HFFc6 (cell line): ENCODE measurements at regions not wholly inside any gene's neighbourhood (a gene's known extent, or its start where the extent isn't known, plus 50 kb on each side); places are given as distances from the start of the nearest gene placed in this dataset.

ENCODE experiments used
- DNase-seq: peaks from one replicate; pipeline ENCODE4 v3.0.0-alpha.2; 2018
- H3K27ac Mint-ChIP-seq: 2 replicates; pipeline ENCODE4 v1.8.0; 2020; ENCODE audit warnings: mild to moderate bottlenecking, mixed read lengths
- H3K27me3 Mint-ChIP-seq: 2 replicates; pipeline ENCODE4 v1.8.0; 2021; ENCODE audit warnings: mild to moderate bottlenecking, moderate library complexity, mixed read lengths; ENCODE audit not compliant: insufficient read depth
- H3K36me3 Mint-ChIP-seq: 2 replicates; pipeline ENCODE4 v1.8.0; 2021; ENCODE audit warnings: low read depth, mixed read lengths
- H3K4me1 Mint-ChIP-seq: 2 replicates; pipeline ENCODE4 v1.8.0; 2020; ENCODE audit warnings: low read depth, mixed read lengths
- H3K4me3 Mint-ChIP-seq: 2 replicates; pipeline ENCODE4 v1.8.0; 2020; ENCODE audit warnings: mild to moderate bottlenecking, moderate library complexity, mixed read lengths
- H3K9me3 Mint-ChIP-seq: 2 replicates; pipeline ENCODE4 v1.8.0; 2020; ENCODE audit warnings: mild to moderate bottlenecking, mixed read lengths
- TF ChIP-seq, protein P1 (sequence below): fragments of 200-600 bp; sonication (generic); IDR thresholded peaks from 2 replicates; pipeline ENCODE4 v1.5.0; 2021; ENCODE audit warnings: antibody characterized with exemption, mild to moderate bottlenecking

DNA sequence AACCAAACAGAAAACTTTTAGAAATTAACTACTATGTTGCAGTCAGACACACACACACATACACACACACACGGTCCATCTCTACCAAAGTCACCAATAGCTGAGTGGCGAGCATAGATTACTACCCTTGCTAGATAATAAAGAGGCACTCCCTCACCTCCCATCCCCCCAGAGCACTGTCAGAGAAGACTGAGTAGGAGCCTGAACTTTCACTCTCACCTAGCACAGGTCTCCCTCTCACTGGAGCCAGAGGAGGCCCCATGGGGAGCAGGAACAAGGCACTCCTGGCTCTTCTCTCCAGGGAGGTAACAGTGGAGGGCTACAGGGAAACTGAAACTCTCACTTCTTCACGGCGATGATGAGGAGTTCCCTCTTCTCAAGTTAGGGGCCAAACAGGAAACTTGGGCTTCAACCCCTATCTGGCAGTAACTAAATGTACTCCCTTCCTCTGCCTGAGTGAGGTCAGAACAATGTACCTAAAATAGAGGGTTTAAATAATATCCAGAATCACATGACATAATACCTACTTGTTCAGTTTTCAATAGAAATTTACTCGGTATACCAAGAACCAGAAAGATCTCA, 975.3 kb upstream of the GBE1 start:
- H3K36me3 Mint-ChIP-seq = no peaks in the 10 kb centered on the region
- no peaks in the 10 kb centered on the region for H3K4me1 Mint-ChIP-seq
- no peak overlapping the region for H3K4me3 Mint-ChIP-seq
- no peaks in the 10 kb centered on the region for H3K27me3 Mint-ChIP-seq
- TF ChIP-seq, protein P1, sequence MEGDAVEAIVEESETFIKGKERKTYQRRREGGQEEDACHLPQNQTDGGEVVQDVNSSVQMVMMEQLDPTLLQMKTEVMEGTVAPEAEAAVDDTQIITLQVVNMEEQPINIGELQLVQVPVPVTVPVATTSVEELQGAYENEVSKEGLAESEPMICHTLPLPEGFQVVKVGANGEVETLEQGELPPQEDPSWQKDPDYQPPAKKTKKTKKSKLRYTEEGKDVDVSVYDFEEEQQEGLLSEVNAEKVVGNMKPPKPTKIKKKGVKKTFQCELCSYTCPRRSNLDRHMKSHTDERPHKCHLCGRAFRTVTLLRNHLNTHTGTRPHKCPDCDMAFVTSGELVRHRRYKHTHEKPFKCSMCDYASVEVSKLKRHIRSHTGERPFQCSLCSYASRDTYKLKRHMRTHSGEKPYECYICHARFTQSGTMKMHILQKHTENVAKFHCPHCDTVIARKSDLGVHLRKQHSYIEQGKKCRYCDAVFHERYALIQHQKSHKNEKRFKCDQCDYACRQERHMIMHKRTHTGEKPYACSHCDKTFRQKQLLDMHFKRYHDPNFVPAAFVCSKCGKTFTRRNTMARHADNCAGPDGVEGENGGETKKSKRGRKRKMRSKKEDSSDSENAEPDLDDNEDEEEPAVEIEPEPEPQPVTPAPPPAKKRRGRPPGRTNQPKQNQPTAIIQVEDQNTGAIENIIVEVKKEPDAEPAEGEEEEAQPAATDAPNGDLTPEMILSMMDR = no peak
- peaks cover 17% of the 10 kb centered on the region for H3K9me3 Mint-ChIP-seq
- H3K27ac Mint-ChIP-seq = no peak overlapping the region
- no peak for DNase-seq

DNA sequence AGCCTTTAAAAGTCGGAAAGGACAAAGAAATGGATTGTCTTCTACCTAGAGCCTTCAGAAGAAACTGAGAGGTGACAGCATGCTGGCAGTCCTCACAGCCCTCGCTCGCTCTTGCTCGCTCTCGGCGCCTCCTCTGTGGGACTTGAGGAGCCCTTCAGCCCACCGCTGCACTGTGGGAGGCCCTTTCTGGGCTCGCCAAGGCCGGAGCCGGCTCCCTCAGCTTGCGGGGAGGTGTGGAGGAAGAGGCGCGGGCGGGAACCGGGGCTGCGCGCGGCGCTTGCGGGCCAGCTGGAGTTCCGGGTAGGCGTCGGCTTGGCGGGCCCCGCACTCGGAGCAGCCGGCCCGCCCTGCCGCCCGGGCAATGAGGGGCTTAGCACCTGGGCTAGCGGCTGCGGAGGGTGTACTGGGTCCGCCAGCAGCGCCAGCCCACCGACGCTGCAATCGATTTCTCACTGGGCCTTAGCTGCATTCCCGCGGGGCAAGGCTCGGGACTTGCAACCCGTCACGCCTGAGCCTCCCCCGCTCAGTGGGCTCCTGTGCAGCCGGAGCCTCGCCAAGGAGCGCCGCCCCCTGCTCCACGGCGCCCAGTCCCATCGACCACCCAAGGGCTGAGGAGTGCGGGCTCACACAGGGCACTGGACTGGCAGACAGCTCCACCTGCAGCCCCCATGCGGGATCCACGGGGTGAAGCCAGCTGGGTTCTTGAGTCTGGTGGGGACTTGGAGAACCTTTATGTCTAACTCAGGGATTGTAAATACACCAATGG, 953.8 kb upstream of the GBE1 start:
- Mint-ChIP-seq H3K9me3 (peaks cover 41% of the 10 kb centered on the region), H3K4me3 (no peak overlapping the region), H3K4me1 (no peaks in the 10 kb centered on the region), H3K27me3 (no peaks in the 10 kb centered on the region), H3K36me3 (no peaks in the 10 kb centered on the region), H3K27ac (no peak overlapping the region)
- no peak for DNase-seq
- TF ChIP-seq, protein P1 = no peak

DNA sequence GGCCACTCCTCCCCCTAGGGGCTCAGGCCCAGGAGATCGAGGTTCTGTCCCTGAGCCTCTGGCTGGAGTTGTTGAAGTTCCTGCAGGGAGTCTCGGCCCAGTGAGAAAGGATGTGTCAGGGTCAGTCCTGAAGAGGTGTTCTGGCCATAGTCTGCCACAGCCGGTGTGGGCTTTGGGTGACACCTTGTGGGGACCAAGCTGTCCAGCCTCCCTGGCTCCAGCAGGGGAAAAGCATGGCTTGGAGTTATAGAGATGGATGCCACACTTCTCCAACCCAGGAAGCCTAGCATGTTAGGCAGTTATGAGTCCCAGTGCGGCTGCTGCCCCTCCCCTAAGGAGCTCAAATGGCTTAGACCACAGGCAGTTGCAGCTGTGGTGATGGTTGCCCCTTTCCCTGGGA, 945.6 kb upstream of the GBE1 start:
- TF ChIP-seq, protein P1 = no peak

DNA sequence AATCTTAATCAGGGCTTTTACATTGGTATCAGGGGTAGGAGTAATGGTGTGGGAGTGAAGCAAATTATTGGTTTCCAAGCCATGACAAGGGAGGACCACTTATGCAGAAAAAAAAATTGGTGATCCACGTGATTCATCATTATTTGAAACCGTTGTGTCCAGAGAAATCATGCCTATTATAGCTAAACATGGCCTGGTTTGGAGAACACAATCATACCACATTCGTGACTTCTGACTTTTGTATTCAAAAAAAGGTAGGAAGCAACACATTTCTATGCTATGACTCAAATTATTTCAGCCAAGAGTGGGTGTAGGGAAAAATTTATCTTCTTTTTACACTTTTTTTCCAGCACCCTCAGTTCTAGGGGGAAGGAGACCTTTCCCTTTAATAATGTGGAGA, 924.3 kb upstream of the GBE1 start:
- no peak for DNase-seq
- TF ChIP-seq, protein P1 = no peak
- H3K27ac Mint-ChIP-seq = no peak overlapping the region
- peaks cover 16% of the 10 kb centered on the region for H3K9me3 Mint-ChIP-seq
- no peaks in the 10 kb centered on the region for H3K36me3 Mint-ChIP-seq
- H3K27me3 Mint-ChIP-seq = no peaks in the 10 kb centered on the region
- no peak overlapping the region for H3K4me3 Mint-ChIP-seq
- H3K4me1 Mint-ChIP-seq = no peaks in the 10 kb centered on the region

More for the DNA sequence above, 945.6 kb upstream of the GBE1 start:
- Mint-ChIP-seq H3K36me3 (no peaks in the 10 kb centered on the region), H3K4me3 (no peak overlapping the region), H3K27ac (no peak overlapping the region), H3K9me3 (peaks cover 63% of the 10 kb centered on the region), H3K4me1 (no peaks in the 10 kb centered on the region), H3K27me3 (no peaks in the 10 kb centered on the region)
- DNase-seq = no peak

DNA sequence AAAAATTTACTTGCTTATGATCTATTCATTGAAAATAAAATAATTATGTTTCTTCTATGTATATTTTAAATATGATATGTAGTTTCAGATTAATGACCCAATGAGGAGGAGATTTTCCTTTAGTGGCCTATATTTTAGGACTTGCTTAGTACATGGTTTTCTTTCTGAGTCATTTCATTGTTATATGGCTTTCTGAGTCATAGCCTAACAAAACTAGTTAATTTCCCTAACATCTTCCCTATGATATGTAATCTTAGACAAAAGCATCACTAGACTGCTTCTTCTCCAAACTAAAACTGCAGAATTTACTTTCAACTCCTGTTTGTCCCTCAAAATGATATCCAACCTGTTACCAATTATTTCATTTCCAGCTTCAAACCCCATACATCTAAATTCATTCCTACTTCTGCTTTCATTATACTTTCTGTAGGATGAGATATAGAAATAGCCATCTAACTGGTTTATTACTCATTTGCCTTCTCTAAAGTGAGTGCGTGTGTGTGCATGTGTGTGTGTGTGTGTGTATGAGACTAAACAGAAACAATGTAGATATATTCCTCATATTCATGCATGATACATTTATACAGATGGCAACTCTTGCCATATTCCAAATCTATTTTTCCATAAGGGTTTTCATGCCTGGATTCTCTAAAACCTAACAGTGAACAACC, 915.0 kb upstream of the GBE1 start:
- Mint-ChIP-seq H3K9me3 (peaks cover 29% of the 10 kb centered on the region), H3K27ac (no peak overlapping the region), H3K4me1 (no peaks in the 10 kb centered on the region), H3K36me3 (no peaks in the 10 kb centered on the region), H3K27me3 (no peaks in the 10 kb centered on the region), H3K4me3 (no peak overlapping the region)
- TF ChIP-seq, protein P1 = no peak
- DNase-seq = no peak
